Trophoblast cell (in vitro differentiated cells and primary cell): ENCODE measurements at regions not wholly inside any gene's neighbourhood (a gene's known extent, or its start where the extent isn't known, plus 50 kb on each side); places are given as distances from the start of the nearest gene placed in this dataset.

Experiments used
- DNase-seq, 2 donors: peaks; one replicate each; pipeline ENCODE4 v3.0.0-alpha.2; 2016
- H2AFZ ChIP-seq: 2 replicates; pipeline ENCODE4 v1.6.1; 2013; ENCODE audit warnings: low read length, moderate library complexity, mild to moderate bottlenecking; ENCODE audit not compliant: insufficient read depth, poor library complexity
- H2AK5ac ChIP-seq: 2 replicates; pipeline ENCODE4 v1.6.1; 2013; ENCODE audit warnings: mild to moderate bottlenecking, low read length
- H2BK120ac ChIP-seq: 2 replicates; pipeline ENCODE4 v1.6.1; 2013; ENCODE audit warnings: low read length, mild to moderate bottlenecking, moderate library complexity; ENCODE audit not compliant: insufficient read depth, poor library complexity
- H2BK12ac ChIP-seq: 2 replicates; pipeline ENCODE4 v1.6.1; 2013; ENCODE audit warnings: mild to moderate bottlenecking, low read length, moderate library complexity
- H2BK5ac ChIP-seq: 2 replicates; pipeline ENCODE4 v1.6.1; 2013; ENCODE audit warnings: low read length, low read depth, moderate library complexity, mild to moderate bottlenecking; ENCODE audit not compliant: poor library complexity
- H3K14ac ChIP-seq: 2 replicates; pipeline ENCODE4 v1.6.1; 2013; ENCODE audit warnings: mild to moderate bottlenecking, low read length
- H3K18ac ChIP-seq: 2 replicates; pipeline ENCODE4 v1.6.1; 2013; ENCODE audit warnings: mild to moderate bottlenecking, low read length
- H3K23ac ChIP-seq: 2 replicates; pipeline ENCODE4 v1.6.1; 2013; ENCODE audit warnings: low read length
- H3K27ac ChIP-seq: 2 replicates; pipeline ENCODE4 v1.5.1; 2013; ENCODE audit warnings: low read depth, mild to moderate bottlenecking, inconsistent platforms, low read length, moderate library complexity
- H3K27me3 ChIP-seq: 2 replicates; pipeline ENCODE4 v1.6.1; 2013; ENCODE audit warnings: inconsistent platforms, mild to moderate bottlenecking, low read length, moderate library complexity; ENCODE audit not compliant: insufficient read depth
- H3K36me3 ChIP-seq, 2 experiments: 1 replicate in 1 of 2; 2 replicates in 1 of 2; pipeline ENCODE4 v1.6.1; 2013; ENCODE audit warnings: low read length in 2 of 2, mild to moderate bottlenecking in 2 of 2, moderate library complexity in 1 of 2; ENCODE audit not compliant: insufficient read depth in 2 of 2, control insufficient read depth in 1 of 2
- H3K4ac ChIP-seq: 2 replicates; pipeline ENCODE4 v1.6.1; 2013; ENCODE audit warnings: low read depth, mild to moderate bottlenecking, low read length, moderate library complexity
- H3K4me1 ChIP-seq, 2 experiments: 1 replicate in 1 of 2; 2 replicates in 1 of 2; pipeline ENCODE4 v1.6.1; 2013; ENCODE audit warnings: low read length in 2 of 2, mild to moderate bottlenecking in 2 of 2, moderate library complexity in 1 of 2; ENCODE audit not compliant: insufficient read depth in 2 of 2, control insufficient read depth in 1 of 2
- H3K4me2 ChIP-seq: 2 replicates; pipeline ENCODE4 v1.6.1; 2013; ENCODE audit warnings: inconsistent platforms, mild to moderate bottlenecking, low read length, moderate library complexity
- H3K4me3 ChIP-seq: 2 replicates; pipeline ENCODE4 v1.5.1; 2013; ENCODE audit warnings: mild to moderate bottlenecking, low read depth, low read length, inconsistent platforms
- H3K79me1 ChIP-seq: one replicate; pipeline ENCODE4 v1.6.1; 2013; ENCODE audit warnings: low read length
- H3K79me2 ChIP-seq: 2 replicates; pipeline ENCODE4 v1.6.1; 2013; ENCODE audit warnings: low read length, mild to moderate bottlenecking; ENCODE audit not compliant: control insufficient read depth, insufficient read depth, poor library complexity
- H3K9ac ChIP-seq: 2 replicates; pipeline ENCODE4 v1.6.1; 2013; ENCODE audit warnings: mild to moderate bottlenecking, low read length
- H3K9me3 ChIP-seq: 2 replicates; pipeline ENCODE4 v1.6.1; 2013; ENCODE audit warnings: low read depth, mild to moderate bottlenecking, control low read depth, inconsistent platforms, low read length; ENCODE audit not compliant: insufficient read depth
- H4K12ac ChIP-seq: 2 replicates; pipeline ENCODE4 v1.6.1; 2013; ENCODE audit warnings: low read depth, mild to moderate bottlenecking, low read length, moderate library complexity
- H4K8ac ChIP-seq: 2 replicates; pipeline ENCODE4 v1.6.1; 2013; ENCODE audit warnings: low read depth, mild to moderate bottlenecking, low read length, moderate library complexity
- H4K91ac ChIP-seq: one replicate; pipeline ENCODE4 v1.6.1; 2013; ENCODE audit warnings: low read depth, mild to moderate bottlenecking, low read length, moderate library complexity
- whole genome bisulfite sequencing: extraction: QIAGEN DNeasy Blood & Tissue Kit; methylation state at CpG from one replicate; pipeline ENCODE4 v1.1.7; 2013; ENCODE audit warnings: missing lambda C conversion rate; ENCODE audit not compliant: insufficient read length, insufficient coverage; ENCODE audit errors: extremely low coverage; 5-methylcytosine and 5-hydroxymethylcytosine counted together

- Histone ChIP-seq H2BK5ac (no peak overlapping the region), H3K79me1 (no peaks in the 10 kb centered on the region), H3K23ac (no peak overlapping the region), H4K8ac (no peak overlapping the region), H3K27ac (no peak overlapping the region), H2BK12ac (no peak overlapping the region), H4K12ac (no peak overlapping the region), H3K36me3 (no peaks in the 10 kb centered on the region), H3K4me1 (peaks cover 0 to 7% of the 10 kb centered on the region in 2 experiments), H3K9me3 (peaks cover 3% of the 10 kb centered on the region), H3K27me3 (no peaks in the 10 kb centered on the region), H3K4me2 (no peak overlapping the region), H3K79me2 (no peaks in the 10 kb centered on the region), H3K4ac (no peak overlapping the region), H4K91ac (no peak overlapping the region), H2BK120ac (no peak overlapping the region), H3K14ac (no peak overlapping the region), H3K18ac (no peak overlapping the region), H2AFZ (no peak overlapping the region), H3K4me3 (no peak overlapping the region), H2AK5ac (no peak overlapping the region), H3K9ac (no peak overlapping the region)
- no peak for DNase-seq
- WGBS, result no CpG with 5 or more reads among the region's 2 CpGs
Measured at GRCh38 chr2:118242216-118242615, 153.9 kb downstream of the INSIG2 start.

DNA sequence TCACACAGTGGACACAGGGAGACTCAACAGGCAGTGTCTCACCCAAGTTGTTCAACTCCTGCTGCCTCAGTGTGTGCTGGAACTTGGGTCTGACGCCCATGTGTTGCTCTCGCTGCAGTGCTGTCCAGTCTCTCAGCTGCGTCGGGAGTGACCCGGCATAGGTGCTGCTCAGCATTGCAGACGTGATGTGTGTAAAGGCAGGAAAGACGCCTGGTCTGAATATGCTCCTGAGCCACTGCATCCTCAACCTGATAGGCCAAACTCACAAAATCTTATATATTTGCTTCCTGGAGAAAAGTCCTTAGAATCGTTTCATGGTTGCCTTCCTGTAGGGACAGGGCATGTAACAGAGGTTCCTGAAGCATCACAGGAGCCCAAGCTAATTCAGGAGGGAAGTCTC is 152.9 kb downstream of the INSIG2 start:
- no peak overlapping the region for H2AFZ ChIP-seq
- no peak overlapping the region for H2BK5ac ChIP-seq
- H3K4me3 ChIP-seq, result no peak overlapping the region
- no peak overlapping the region for H3K27ac ChIP-seq
- H3K9me3 ChIP-seq, result peaks cover 2% of the 10 kb centered on the region
- H3K36me3 ChIP-seq, result no peaks in the 10 kb centered on the region
- no peak for DNase-seq
- H3K27me3 ChIP-seq, result no peaks in the 10 kb centered on the region
- H2BK120ac ChIP-seq, result no peak overlapping the region
- no CpG with 5 or more reads among the region's 8 CpGs for WGBS
- no peaks in the 10 kb centered on the region for H3K79me2 ChIP-seq
- no peak overlapping the region for H3K23ac ChIP-seq
- no peak overlapping the region for H3K4me2 ChIP-seq
- peaks cover 0 to 7% of the 10 kb centered on the region in 2 experiments for H3K4me1 ChIP-seq
- H3K9ac ChIP-seq, result no peak overlapping the region
- H2AK5ac ChIP-seq, result no peak overlapping the region
- no peak overlapping the region for H3K18ac ChIP-seq
- H4K12ac ChIP-seq, result no peak overlapping the region
- no peak overlapping the region for H3K14ac ChIP-seq
- H2BK12ac ChIP-seq, result no peak overlapping the region
- H4K91ac ChIP-seq, result no peak overlapping the region
- no peaks in the 10 kb centered on the region for H3K79me1 ChIP-seq
- no peak overlapping the region for H3K4ac ChIP-seq
- no peak overlapping the region for H4K8ac ChIP-seq

DNA sequence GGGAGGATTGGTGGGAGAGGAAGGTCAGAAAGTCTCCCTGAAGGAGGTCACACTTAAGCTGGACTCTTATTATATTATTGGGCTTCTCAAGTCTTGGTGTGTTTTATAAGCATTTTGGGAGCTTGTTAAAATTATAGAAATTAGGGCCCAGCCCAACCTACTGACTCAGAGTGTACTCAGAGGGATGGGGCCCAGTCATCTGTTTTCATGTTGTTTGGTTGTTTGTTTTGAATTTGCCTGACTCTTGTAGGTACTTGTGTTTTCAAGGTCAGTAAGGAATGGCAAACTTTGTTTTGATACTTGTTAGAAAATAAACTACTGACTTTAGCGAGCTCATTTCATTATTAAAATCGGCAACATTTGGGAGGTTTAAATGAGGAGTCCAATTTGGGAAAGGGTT is 152.0 kb downstream of the INSIG2 start:
- Histone ChIP-seq H4K8ac (no peak overlapping the region), H2AK5ac (no peak overlapping the region), H3K4ac (no peak overlapping the region), H3K79me1 (no peaks in the 10 kb centered on the region), H4K91ac (no peak overlapping the region), H3K23ac (no peak overlapping the region), H3K27ac (no peak overlapping the region), H3K14ac (no peak overlapping the region), H3K36me3 (no peaks in the 10 kb centered on the region), H2BK5ac (no peak overlapping the region), H2BK120ac (no peak overlapping the region), H2AFZ (no peak overlapping the region), H3K9me3 (peaks cover 2% of the 10 kb centered on the region), H3K9ac (no peak overlapping the region), H4K12ac (no peak overlapping the region), H3K4me3 (no peak overlapping the region), H3K27me3 (no peaks in the 10 kb centered on the region), H3K4me1 (peaks cover 0 to 7% of the 10 kb centered on the region in 2 experiments), H3K79me2 (no peaks in the 10 kb centered on the region), H2BK12ac (no peak overlapping the region), H3K18ac (no peak overlapping the region), H3K4me2 (no peak overlapping the region)
- no CpG with 5 or more reads among the region's 2 CpGs for WGBS
- DNase-seq, result no peak

- H3K79me2 ChIP-seq, result no peaks in the 10 kb centered on the region
- no peaks in the 10 kb centered on the region for H3K36me3 ChIP-seq
- H3K79me1 ChIP-seq, result no peaks in the 10 kb centered on the region
- H3K18ac ChIP-seq, result no peak overlapping the region
- no peak overlapping the region for H2BK5ac ChIP-seq
- H3K27ac ChIP-seq, result no peak overlapping the region
- H3K4me3 ChIP-seq, result no peak overlapping the region
- H3K4me2 ChIP-seq, result no peak overlapping the region
- no peak overlapping the region for H3K14ac ChIP-seq
- H3K27me3 ChIP-seq, result no peaks in the 10 kb centered on the region
- peaks cover 0 to 7% of the 10 kb centered on the region in 2 experiments for H3K4me1 ChIP-seq
- no peak overlapping the region for H2AK5ac ChIP-seq
- no peak overlapping the region for H3K4ac ChIP-seq
- H4K8ac ChIP-seq, result no peak overlapping the region
- H4K91ac ChIP-seq, result no peak overlapping the region
- no peak overlapping the region for H3K9ac ChIP-seq
- H2AFZ ChIP-seq, result no peak overlapping the region
- H3K9me3 ChIP-seq, result peaks cover 2% of the 10 kb centered on the region
- H4K12ac ChIP-seq, result no peak overlapping the region
- H2BK12ac ChIP-seq, result no peak overlapping the region
- no peak overlapping the region for H3K23ac ChIP-seq
- H2BK120ac ChIP-seq, result no peak overlapping the region
- no CpG with 5 or more reads among the region's 5 CpGs for WGBS
- no peak for DNase-seq
Measured at GRCh38 chr2:118239284-118239683, 151.0 kb downstream of the INSIG2 start.
